Loucy (cell line): ENCODE measurements at regions not wholly inside any gene's neighbourhood (a gene's known extent, or its start where the extent isn't known, plus 50 kb on each side); places are given as distances from the start of the nearest gene placed in this dataset.

Source experiments
- H2AFZ ChIP-seq: fragments of 200-600 bp; sonication (generic); 2 replicates; pipeline ENCODE4 v1.6.0; 2016; ENCODE audit warnings: antibody characterized with exemption, mild to moderate bottlenecking, low read length, moderate library complexity
- H3F3A ChIP-seq: fragments of 200-600 bp; 2 replicates; pipeline ENCODE4 v1.6.0; 2016; ENCODE audit warnings: antibody characterized with exemption, low read depth, mild to moderate bottlenecking
- H3K27me3 ChIP-seq: fragments of 200-600 bp; sonication (generic); 2 replicates; pipeline ENCODE4 v1.6.1; 2014; ENCODE audit warnings: low read length, mild to moderate bottlenecking; ENCODE audit not compliant: insufficient read depth, poor library complexity, severe bottlenecking
- H3K36me3 ChIP-seq: fragments of 200-600 bp; sonication (generic); 2 replicates; pipeline ENCODE4 v1.6.1; 2016; ENCODE audit warnings: low read length; ENCODE audit not compliant: insufficient read depth
- H3K4me1 ChIP-seq: fragments of 200-600 bp; sonication (generic); 2 replicates; pipeline ENCODE4 v1.5.1; 2014; ENCODE audit warnings: low read length, mild to moderate bottlenecking; ENCODE audit not compliant: insufficient read depth, poor library complexity, severe bottlenecking
- H3K4me2 ChIP-seq: fragments of 200-600 bp; sonication (generic); 2 replicates; pipeline ENCODE4 v1.6.0; 2014; ENCODE audit warnings: antibody characterized with exemption, low read length, low read depth, mild to moderate bottlenecking; ENCODE audit not compliant: poor library complexity, severe bottlenecking
- H3K4me3 ChIP-seq: fragments of 200-600 bp; sonication (generic); 2 replicates; pipeline ENCODE4 v1.5.1; 2014; ENCODE audit warnings: low read length, mild to moderate bottlenecking, mixed read lengths; ENCODE audit not compliant: poor library complexity, severe bottlenecking
- H3K79me2 ChIP-seq: fragments of 200-600 bp; sonication (generic); 2 replicates; pipeline ENCODE4 v1.6.1; 2014; ENCODE audit warnings: low read length; ENCODE audit not compliant: insufficient read depth
- H3K9ac ChIP-seq: fragments of 200-600 bp; sonication (generic); 2 replicates; pipeline ENCODE4 v1.6.0; 2014; ENCODE audit warnings: mild to moderate bottlenecking, low read depth, low read length, moderate library complexity; ENCODE audit not compliant: poor library complexity, severe bottlenecking
- H3K9me2 ChIP-seq: fragments of 200-600 bp; sonication (generic); replicated peaks from 2 replicates; pipeline ENCODE4 v1.6.1; 2016; ENCODE audit warnings: low read depth, low read length, mixed read lengths
- H3K9me3 ChIP-seq: fragments of 200-600 bp; sonication (generic); 2 replicates; pipeline ENCODE4 v1.6.1; 2014; ENCODE audit warnings: mild to moderate bottlenecking, antibody characterized with exemption, low read length, low read depth; ENCODE audit not compliant: insufficient read depth
- H4K20me1 ChIP-seq: fragments of 200-600 bp; sonication (generic); 2 replicates; pipeline ENCODE4 v1.6.0; 2014; ENCODE audit warnings: antibody characterized with exemption, low read length, mild to moderate bottlenecking; ENCODE audit not compliant: insufficient read depth, poor library complexity, severe bottlenecking
- EZH2phosphoT487 ChIP-seq: fragments of 200-600 bp; IDR thresholded peaks from 2 replicates; pipeline ENCODE4 v1.6.1; 2018; ENCODE audit warnings: antibody characterized with exemption, mild to moderate bottlenecking, moderate library complexity, borderline replicate concordance
- TF ChIP-seq, protein P1 (sequence below): fragments of 200-600 bp; sonication (generic); conservative IDR thresholded peaks from 2 replicates; pipeline ENCODE4 v1.5.1; 2014; ENCODE audit warnings: mild to moderate bottlenecking, antibody characterized with exemption, low read length

DNA sequence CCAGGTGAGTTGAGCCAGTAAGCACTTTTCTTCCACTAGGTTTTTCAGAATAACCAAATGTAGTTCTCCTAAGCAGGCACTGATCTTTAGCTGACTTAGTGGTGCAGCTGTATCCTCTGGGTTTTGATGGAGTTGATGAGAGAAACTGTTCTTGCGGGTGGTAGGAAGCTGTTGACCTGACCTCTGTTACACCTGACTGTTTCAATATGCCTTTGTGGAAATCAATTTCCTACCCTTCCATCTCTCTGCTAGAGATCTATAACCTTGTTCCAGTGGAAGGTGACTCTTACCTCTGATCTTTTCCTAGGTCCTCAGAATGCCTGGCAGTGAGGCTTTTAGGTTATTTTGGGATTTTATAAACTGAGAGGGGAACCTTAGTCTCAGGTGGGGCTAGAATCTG is 51.6 kb upstream of the MACF1 start:
- Histone ChIP-seq H3K36me3 (no peaks in the 10 kb centered on the region), H4K20me1 (peaks cover 3% of the 10 kb centered on the region), H3K79me2 (peaks cover 45% of the 10 kb centered on the region), H3K27me3 (no peaks in the 10 kb centered on the region), H3K9me3 (no peaks in the 10 kb centered on the region), H3K4me1 (peaks cover 17% of the 10 kb centered on the region), H3K4me2 (no peak overlapping the region), H3K9me2 (no peaks in the 10 kb centered on the region), H3K9ac (no peak overlapping the region), H2AFZ (no peak overlapping the region), H3K4me3 (no peak overlapping the region), H3F3A (no peaks in the 10 kb centered on the region)
- TF ChIP-seq, protein P1, sequence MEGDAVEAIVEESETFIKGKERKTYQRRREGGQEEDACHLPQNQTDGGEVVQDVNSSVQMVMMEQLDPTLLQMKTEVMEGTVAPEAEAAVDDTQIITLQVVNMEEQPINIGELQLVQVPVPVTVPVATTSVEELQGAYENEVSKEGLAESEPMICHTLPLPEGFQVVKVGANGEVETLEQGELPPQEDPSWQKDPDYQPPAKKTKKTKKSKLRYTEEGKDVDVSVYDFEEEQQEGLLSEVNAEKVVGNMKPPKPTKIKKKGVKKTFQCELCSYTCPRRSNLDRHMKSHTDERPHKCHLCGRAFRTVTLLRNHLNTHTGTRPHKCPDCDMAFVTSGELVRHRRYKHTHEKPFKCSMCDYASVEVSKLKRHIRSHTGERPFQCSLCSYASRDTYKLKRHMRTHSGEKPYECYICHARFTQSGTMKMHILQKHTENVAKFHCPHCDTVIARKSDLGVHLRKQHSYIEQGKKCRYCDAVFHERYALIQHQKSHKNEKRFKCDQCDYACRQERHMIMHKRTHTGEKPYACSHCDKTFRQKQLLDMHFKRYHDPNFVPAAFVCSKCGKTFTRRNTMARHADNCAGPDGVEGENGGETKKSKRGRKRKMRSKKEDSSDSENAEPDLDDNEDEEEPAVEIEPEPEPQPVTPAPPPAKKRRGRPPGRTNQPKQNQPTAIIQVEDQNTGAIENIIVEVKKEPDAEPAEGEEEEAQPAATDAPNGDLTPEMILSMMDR = no peak
- no peak for TF ChIP-seq EZH2phosphoT487

DNA sequence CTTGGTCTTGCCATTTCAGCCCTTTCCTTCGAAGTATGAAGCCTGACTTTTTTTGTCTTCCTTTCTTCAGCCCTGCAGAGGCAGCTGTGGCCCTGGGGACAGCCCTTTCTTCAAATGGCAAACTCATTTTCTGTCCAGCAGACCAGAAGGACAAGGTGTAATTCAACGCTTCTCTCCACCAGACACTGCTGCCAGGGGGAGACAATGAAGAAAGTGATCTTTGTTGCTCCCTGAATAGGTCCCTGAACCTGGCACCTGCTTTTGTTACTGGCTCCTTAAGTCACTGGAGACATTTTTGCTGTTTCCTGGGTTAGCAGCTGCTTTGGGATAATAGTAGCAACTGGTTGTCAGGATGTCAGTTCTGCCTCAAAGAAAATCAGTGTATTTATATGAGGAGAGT is 50.8 kb upstream of the MACF1 start:
- Histone ChIP-seq H3F3A (no peaks in the 10 kb centered on the region), H3K4me2 (no peak overlapping the region), H3K27me3 (no peaks in the 10 kb centered on the region), H3K9ac (no peak overlapping the region), H3K79me2 (peaks cover 49% of the 10 kb centered on the region), H3K9me3 (no peaks in the 10 kb centered on the region), H2AFZ (no peak overlapping the region), H3K4me3 (no peak overlapping the region), H3K4me1 (peaks cover 14% of the 10 kb centered on the region), H4K20me1 (peaks cover 3% of the 10 kb centered on the region), H3K9me2 (no peaks in the 10 kb centered on the region), H3K36me3 (no peaks in the 10 kb centered on the region)
- TF ChIP-seq, protein P1 = no peak
- no peak for TF ChIP-seq EZH2phosphoT487

DNA sequence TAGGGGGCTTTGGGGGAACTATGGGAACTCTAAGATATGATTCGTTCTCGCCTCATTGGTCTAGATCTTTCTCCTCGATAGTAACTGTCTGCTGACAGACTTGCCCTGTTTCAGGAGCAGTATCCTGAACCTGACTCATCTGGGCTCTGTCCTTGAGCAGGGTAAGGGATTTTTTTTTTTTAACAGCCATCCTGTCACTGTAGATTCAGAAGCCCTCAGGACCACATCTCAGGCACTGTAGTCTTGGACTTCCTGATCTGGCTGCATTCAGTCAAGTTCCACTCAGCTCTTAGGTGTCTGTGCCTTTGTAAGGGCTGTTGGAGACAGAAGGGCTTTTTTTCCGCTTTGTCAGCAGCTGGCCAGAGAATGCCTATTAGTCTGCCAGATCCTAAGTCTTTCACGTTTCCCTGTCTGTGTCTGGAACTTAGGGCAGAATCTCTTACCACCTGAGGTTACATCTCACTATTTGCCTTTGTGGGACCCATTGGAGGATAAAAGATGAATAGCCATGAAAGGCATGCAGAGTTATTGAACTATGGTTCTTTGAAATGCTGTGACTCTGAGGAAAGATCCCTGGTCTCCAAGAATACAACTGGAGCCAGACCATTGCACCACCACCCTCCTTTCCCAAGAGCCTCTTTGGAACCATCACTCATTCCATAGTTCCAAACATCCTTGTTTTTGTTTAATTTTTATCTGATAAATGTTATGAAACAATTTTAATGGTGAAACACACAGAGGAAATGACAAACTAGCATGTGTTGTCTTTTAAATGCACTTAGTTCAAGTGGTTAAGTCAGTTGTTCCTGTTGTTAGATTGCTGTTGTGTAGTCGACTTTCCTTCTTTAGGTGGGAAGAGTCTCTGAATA is 49.7 kb upstream of the MACF1 start:
- Histone ChIP-seq H3K27me3 (no peaks in the 10 kb centered on the region), H3K9me2 (no peaks in the 10 kb centered on the region), H3K4me3 (no peak overlapping the region), H3K79me2 (peaks cover 49% of the 10 kb centered on the region), H3K4me2 (no peak overlapping the region), H3K9ac (no peak overlapping the region), H3K9me3 (no peaks in the 10 kb centered on the region), H4K20me1 (peaks cover 3% of the 10 kb centered on the region), H3K4me1 (peaks cover 14% of the 10 kb centered on the region), H3F3A (no peaks in the 10 kb centered on the region), H3K36me3 (no peaks in the 10 kb centered on the region), H2AFZ (no peak overlapping the region)
- no peak for TF ChIP-seq EZH2phosphoT487
- TF ChIP-seq, protein P1 = no peak
